ENCODE measurements at regions not wholly inside any gene's neighbourhood (a gene's known extent, or its start where the extent isn't known, plus 50 kb on each side); places are given as distances from the start of the nearest gene placed in this dataset.

- DNase-seq: no peak
Observed at GRCh38 chr12:116459916-116460663, 99.1 kb upstream of the MAP1LC3B2 start.

GRCh38 chr12:116461060-116461459 is 98.1 kb upstream of the MAP1LC3B2 start:
- no peak for DNase-seq

- DNase-seq: no peak
Observed at GRCh38 chr12:116463366-116463765, 95.8 kb upstream of the MAP1LC3B2 start.

- DNase-seq: no peak
Observed at GRCh38 chr12:116465407-116465806, 93.8 kb upstream of the MAP1LC3B2 start.

- DNase-seq: no peak
Observed at GRCh38 chr12:116465856-116466255, 93.3 kb upstream of the MAP1LC3B2 start.

- no peak for DNase-seq
Observed at GRCh38 chr12:116466536-116466935, 92.6 kb upstream of the MAP1LC3B2 start.

GRCh38 chr12:116469344-116469743 is 89.8 kb upstream of the MAP1LC3B2 start:
- no peak for DNase-seq

- no peak for DNase-seq
Observed at GRCh38 chr12:116471544-116471943, 87.6 kb upstream of the MAP1LC3B2 start.

GRCh38 chr12:116472193-116472592 is 87.0 kb upstream of the MAP1LC3B2 start:
- DNase-seq: no peak

GRCh38 chr12:116473416-116473815 is 85.8 kb upstream of the MAP1LC3B2 start:
- no peak for DNase-seq

GRCh38 chr12:116474331-116474730 is 84.8 kb upstream of the MAP1LC3B2 start:
- no peak for DNase-seq

- no peak for DNase-seq
Observed at GRCh38 chr12:116474899-116475298, 84.3 kb upstream of the MAP1LC3B2 start.

GRCh38 chr12:116476227-116476822 is 82.9 kb upstream of the MAP1LC3B2 start:
- no peak for DNase-seq

GRCh38 chr12:116478243-116478773 is 80.9 kb upstream of the MAP1LC3B2 start:
- no peak for DNase-seq

- DNase-seq: no peak
Observed at GRCh38 chr12:116480210-116480810, 78.9 kb upstream of the MAP1LC3B2 start.

- no peak for DNase-seq
Observed at GRCh38 chr12:116481726-116482125, 77.5 kb upstream of the MAP1LC3B2 start.

- DNase-seq: no peak
Observed at GRCh38 chr12:116482179-116482578, 77.0 kb upstream of the MAP1LC3B2 start.

- no peak for DNase-seq
Observed at GRCh38 chr12:116482859-116483258, 76.3 kb upstream of the MAP1LC3B2 start.

- no peak for DNase-seq
Observed at GRCh38 chr12:116483959-116484750, 75.0 kb upstream of the MAP1LC3B2 start.

- DNase-seq: no peak
Observed at GRCh38 chr12:116484807-116485206, 74.4 kb upstream of the MAP1LC3B2 start.

- DNase-seq: no peak
Observed at GRCh38 chr12:116489116-116489515, 70.1 kb upstream of the MAP1LC3B2 start.

GRCh38 chr12:116490471-116490870 is 68.7 kb upstream of the MAP1LC3B2 start:
- no peak for DNase-seq

GRCh38 chr12:116492703-116493324 is 66.4 kb upstream of the MAP1LC3B2 start:
- DNase-seq: no peak
